ENCODE measurements at regions not wholly inside any gene's neighbourhood (a gene's known extent, or its start where the extent isn't known, plus 50 kb on each side); places are given as distances from the start of the nearest gene placed in this dataset.

- Histone ChIP-seq H3K4me2 (ENCODE audit: low read length) (no peak overlapping the region), H3K9me3 (ENCODE audit: control insufficient read depth, insufficient read depth, low read length) (no peaks in the 10 kb centered on the region), H3K27me3 (ENCODE audit: control insufficient read depth, low read length) (no peaks in the 10 kb centered on the region), H3K4me1 (ENCODE audit: control insufficient read depth, low read length) (no peaks in the 10 kb centered on the region), H4K20me1 (ENCODE audit: control insufficient read depth, insufficient read depth, low read depth, low read length) (no peaks in the 10 kb centered on the region), H3F3A (ENCODE audit: control insufficient read depth, insufficient read depth) (no peaks in the 10 kb centered on the region), H3K9me2 (replicated peaks; ENCODE audit: control insufficient read depth, low read length) (no peaks in the 10 kb centered on the region), H3K36me3 (ENCODE audit: control insufficient read depth, low read length) (no peaks in the 10 kb centered on the region), H3K79me2 (ENCODE audit: control insufficient read depth, low read length) (no peaks in the 10 kb centered on the region), H3K27ac (ENCODE audit: low read depth, low read length) (no peak overlapping the region), H3K4me3 (ENCODE audit: low read length) (no peak overlapping the region)
- TF ChIP-seq CTCF (IDR thresholded peaks at IDR 0.05; ENCODE audit: low read depth, low read length, poor library complexity, severe bottlenecking), result no peak
- TF ChIP-seq EZH2phosphoT487 (IDR thresholded peaks at IDR 0.05; ENCODE audit: borderline replicate concordance, low read length), result no peak
These were observed 179.3 kb downstream of the SEC16B start for GRCh38 chr1:177790566-177790965.

DNA sequence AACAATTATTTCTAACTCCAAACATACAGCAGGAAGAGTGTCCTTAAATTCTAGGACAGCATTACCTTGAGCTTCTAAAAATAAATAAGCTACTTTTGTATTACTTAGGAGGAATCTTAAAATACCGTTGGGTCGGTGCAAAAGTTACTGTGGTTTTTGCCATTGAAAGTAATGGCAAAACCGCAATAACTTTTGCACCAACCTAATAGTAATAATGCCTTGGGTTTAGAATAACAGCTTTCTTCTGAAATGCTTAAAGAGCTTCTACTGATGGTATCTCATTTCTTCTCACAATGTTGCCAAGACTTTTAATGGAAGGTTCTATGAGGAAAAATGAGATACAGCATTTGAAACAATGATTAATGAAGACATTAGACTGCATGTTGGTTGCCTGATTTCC lies 179.9 kb downstream of the SEC16B start:
- Histone ChIP-seq H3K9me3 (ENCODE audit: control insufficient read depth, insufficient read depth, low read length) (no peaks in the 10 kb centered on the region), H3K36me3 (ENCODE audit: control insufficient read depth, low read length) (no peaks in the 10 kb centered on the region), H3K79me2 (ENCODE audit: control insufficient read depth, low read length) (no peaks in the 10 kb centered on the region), H3K4me3 (ENCODE audit: low read length) (no peak overlapping the region), H4K20me1 (ENCODE audit: control insufficient read depth, insufficient read depth, low read depth, low read length) (no peaks in the 10 kb centered on the region), H3F3A (ENCODE audit: control insufficient read depth, insufficient read depth) (no peaks in the 10 kb centered on the region), H3K27ac (ENCODE audit: low read depth, low read length) (no peak overlapping the region), H3K4me1 (ENCODE audit: control insufficient read depth, low read length) (no peaks in the 10 kb centered on the region), H3K4me2 (ENCODE audit: low read length) (no peak overlapping the region), H3K9me2 (replicated peaks; ENCODE audit: control insufficient read depth, low read length) (no peaks in the 10 kb centered on the region), H3K27me3 (ENCODE audit: control insufficient read depth, low read length) (no peaks in the 10 kb centered on the region)
- TF ChIP-seq CTCF (IDR thresholded peaks at IDR 0.05; ENCODE audit: low read depth, low read length, poor library complexity, severe bottlenecking) (no peak), EZH2phosphoT487 (IDR thresholded peaks at IDR 0.05; ENCODE audit: borderline replicate concordance, low read length) (no peak)

GRCh38 chr1:177786176-177786745 lies 183.6 kb downstream of the SEC16B start:
- Histone ChIP-seq H4K20me1 (ENCODE audit: control insufficient read depth, insufficient read depth, low read depth, low read length) (no peaks in the 10 kb centered on the region), H3K4me2 (ENCODE audit: low read length) (no peak overlapping the region)
- TF ChIP-seq EZH2phosphoT487 (IDR thresholded peaks at IDR 0.05; ENCODE audit: borderline replicate concordance, low read length) (no peak), CTCF (IDR thresholded peaks at IDR 0.05; ENCODE audit: low read depth, low read length, poor library complexity, severe bottlenecking) (no peak)

More at GRCh38 chr1:177786176-177786745, 183.6 kb downstream of the SEC16B start:
- Histone ChIP-seq H3K4me1 (ENCODE audit: control insufficient read depth, low read length) (no peaks in the 10 kb centered on the region), H3K27me3 (ENCODE audit: control insufficient read depth, low read length) (no peaks in the 10 kb centered on the region), H3F3A (ENCODE audit: control insufficient read depth, insufficient read depth) (no peaks in the 10 kb centered on the region), H3K36me3 (ENCODE audit: control insufficient read depth, low read length) (no peaks in the 10 kb centered on the region), H3K79me2 (ENCODE audit: control insufficient read depth, low read length) (no peaks in the 10 kb centered on the region), H3K27ac (ENCODE audit: low read depth, low read length) (no peak overlapping the region), H3K9me3 (ENCODE audit: control insufficient read depth, insufficient read depth, low read length) (no peaks in the 10 kb centered on the region), H3K9me2 (replicated peaks; ENCODE audit: control insufficient read depth, low read length) (no peaks in the 10 kb centered on the region), H3K4me3 (ENCODE audit: low read length) (no peak overlapping the region)

Measured in DOHH2 (cell line).